ENCODE measurements at regions not wholly inside any gene's neighbourhood (a gene's known extent, or its start where the extent isn't known, plus 50 kb on each side); places are given as distances from the start of the nearest gene placed in this dataset.
"Not testable (repeated sequence)": the region's sequence is repeated elsewhere in the genome, so short reads cannot be mapped to it uniquely, and the experiment has no call there.

- intact Hi-C loops (cut with DNase I): no loop called here
- DNase-seq (ENCODE audit: low spot score): no peak
Measured at GRCh38 chr17:71055128-71055527, 885.8 kb downstream of the KCNJ2 start.

GRCh38 chr17:71057448-71057847 lies 888.1 kb downstream of the KCNJ2 start:
- DNase-seq (ENCODE audit: low spot score): no peak
- intact Hi-C loops (cut with DNase I): no loop called here

GRCh38 chr17:71057938-71058337 lies 888.6 kb downstream of the KCNJ2 start:
- DNase-seq (ENCODE audit: low spot score): no peak
- intact Hi-C loops (cut with DNase I): no loop called here

- intact Hi-C loops (cut with DNase I): no loop called here
- no peak for DNase-seq (ENCODE audit: low spot score)
Measured at GRCh38 chr17:71063127-71063526, 893.8 kb downstream of the KCNJ2 start.

- DNase-seq (ENCODE audit: low spot score): no peak
- intact Hi-C loops (cut with DNase I): no loop called here
Measured at GRCh38 chr17:71063559-71063958, 894.2 kb downstream of the KCNJ2 start.

- no peak for DNase-seq (ENCODE audit: low spot score)
- intact Hi-C loops (cut with DNase I): no loop called here
Measured at GRCh38 chr17:71067669-71068407, 898.5 kb downstream of the KCNJ2 start.

- intact Hi-C loops (cut with DNase I): no loop called here
- no peak for DNase-seq (ENCODE audit: low spot score)
Measured at GRCh38 chr17:71068408-71068750, 899.0 kb downstream of the KCNJ2 start.

- intact Hi-C loops (cut with DNase I): no loop called here
- DNase-seq (ENCODE audit: low spot score): no peak
Measured at GRCh38 chr17:71071041-71071440, 901.7 kb downstream of the KCNJ2 start.

- intact Hi-C loops (cut with DNase I): no loop called here
- no peak for DNase-seq (ENCODE audit: low spot score)
Measured at GRCh38 chr17:71071837-71072236, 902.5 kb downstream of the KCNJ2 start.

GRCh38 chr17:71080937-71081336 lies 911.6 kb downstream of the KCNJ2 start:
- no peak for DNase-seq (ENCODE audit: low spot score)
- intact Hi-C loops (cut with DNase I): no loop called here

GRCh38 chr17:71081666-71082065 lies 912.3 kb downstream of the KCNJ2 start:
- intact Hi-C loops (cut with DNase I): no loop called here
- no peak for DNase-seq (ENCODE audit: low spot score)

- intact Hi-C loops (cut with DNase I): no loop called here
- no peak for DNase-seq (ENCODE audit: low spot score)
Measured at GRCh38 chr17:71084219-71084618, 914.9 kb downstream of the KCNJ2 start.

- intact Hi-C loops (cut with DNase I): no loop called here
Measured at GRCh38 chr17:71084838-71085237, 915.5 kb downstream of the KCNJ2 start.

GRCh38 chr17:71085238-71086033 lies 916.1 kb downstream of the KCNJ2 start:
- no peak for DNase-seq (ENCODE audit: low spot score)
- intact Hi-C loops (cut with DNase I): no loop called here

More at GRCh38 chr17:71084838-71085237, 915.5 kb downstream of the KCNJ2 start:
- DNase-seq (ENCODE audit: low spot score): no peak

- no peak for DNase-seq (ENCODE audit: low spot score)
- intact Hi-C loops (cut with DNase I): no loop called here
Measured at GRCh38 chr17:71089431-71089830, 920.1 kb downstream of the KCNJ2 start.

GRCh38 chr17:71098071-71098470 lies 928.7 kb downstream of the KCNJ2 start:
- intact Hi-C loops (cut with DNase I): no loop called here
- DNase-seq (ENCODE audit: low spot score): no peak

- intact Hi-C loops (cut with DNase I): no loop called here
Measured at GRCh38 chr17:71099003-71099714, 929.8 kb downstream of the KCNJ2 start.

GRCh38 chr17:71102777-71103176 lies 933.4 kb downstream of the KCNJ2 start:
- intact Hi-C loops (cut with DNase I): no loop called here
- DNase-seq (ENCODE audit: low spot score): no peak

More at GRCh38 chr17:71099003-71099714, 929.8 kb downstream of the KCNJ2 start:
- no peak for DNase-seq (ENCODE audit: low spot score)

- no peak for DNase-seq (ENCODE audit: low spot score)
- intact Hi-C loops (cut with DNase I): no loop called here
Measured at GRCh38 chr17:71104225-71104624, 934.9 kb downstream of the KCNJ2 start.

- DNase-seq (ENCODE audit: low spot score); intact Hi-C loops (cut with DNase I): not testable (repeated sequence)
Measured at GRCh38 chr17:71106056-71106455, 936.7 kb downstream of the KCNJ2 start.
